ENCODE measurements at regions not wholly inside any gene's neighbourhood (a gene's known extent, or its start where the extent isn't known, plus 50 kb on each side); places are given as distances from the start of the nearest gene placed in this dataset.

- TF ChIP-seq POLR2A (IDR thresholded peaks at IDR 0.05; ENCODE audit: low read length): no peak
- TF ChIP-seq GATA1 (IDR thresholded peaks at IDR 0.05; ENCODE audit: low read depth, low read length): no peak
Measured at GRCh38 chr20:30500829-30501440, 756.5 kb upstream of the DEFB115 start.

All from erythroblast (primary cell).